ENCODE measurements at regions not wholly inside any gene's neighbourhood (a gene's known extent, or its start where the extent isn't known, plus 50 kb on each side); places are given as distances from the start of the nearest gene placed in this dataset.

- Histone ChIP-seq H3K9ac (ENCODE audit: low read length) (no peak overlapping the region), H4K20me1 (ENCODE audit: insufficient read depth, low read length) (no peaks in the 10 kb centered on the region), H3K4me1 (ENCODE audit: low read length) (no peaks in the 10 kb centered on the region), H3K27ac (ENCODE audit: low read length) (no peak overlapping the region), H2AFZ (ENCODE audit: low read depth, low read length) (no peak overlapping the region), H3K79me2 (ENCODE audit: low read length) (no peaks in the 10 kb centered on the region), H3K36me3 (replicated peaks; ENCODE audit: low read depth, low read length) (no peaks in the 10 kb centered on the region), H3K4me2 (ENCODE audit: low read length) (no peak overlapping the region), H3K27me3 (ENCODE audit: low read depth, low read length) (peaks cover 65% of the 10 kb centered on the region), H3K4me3 (ENCODE audit: low read length) (no peak overlapping the region), H3K9me3 (ENCODE audit: insufficient read depth, low read length) (no peaks in the 10 kb centered on the region)
- no peak for TF ChIP-seq EZH2phosphoT487 (IDR thresholded peaks at IDR 0.05; ENCODE audit: low read depth)
- TF ChIP-seq, protein P1, sequence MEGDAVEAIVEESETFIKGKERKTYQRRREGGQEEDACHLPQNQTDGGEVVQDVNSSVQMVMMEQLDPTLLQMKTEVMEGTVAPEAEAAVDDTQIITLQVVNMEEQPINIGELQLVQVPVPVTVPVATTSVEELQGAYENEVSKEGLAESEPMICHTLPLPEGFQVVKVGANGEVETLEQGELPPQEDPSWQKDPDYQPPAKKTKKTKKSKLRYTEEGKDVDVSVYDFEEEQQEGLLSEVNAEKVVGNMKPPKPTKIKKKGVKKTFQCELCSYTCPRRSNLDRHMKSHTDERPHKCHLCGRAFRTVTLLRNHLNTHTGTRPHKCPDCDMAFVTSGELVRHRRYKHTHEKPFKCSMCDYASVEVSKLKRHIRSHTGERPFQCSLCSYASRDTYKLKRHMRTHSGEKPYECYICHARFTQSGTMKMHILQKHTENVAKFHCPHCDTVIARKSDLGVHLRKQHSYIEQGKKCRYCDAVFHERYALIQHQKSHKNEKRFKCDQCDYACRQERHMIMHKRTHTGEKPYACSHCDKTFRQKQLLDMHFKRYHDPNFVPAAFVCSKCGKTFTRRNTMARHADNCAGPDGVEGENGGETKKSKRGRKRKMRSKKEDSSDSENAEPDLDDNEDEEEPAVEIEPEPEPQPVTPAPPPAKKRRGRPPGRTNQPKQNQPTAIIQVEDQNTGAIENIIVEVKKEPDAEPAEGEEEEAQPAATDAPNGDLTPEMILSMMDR (IDR thresholded peaks at IDR 0.05; ENCODE audit: low read depth, low read length): no peak
These were observed 55.5 kb upstream of the FAM89A start for GRCh38 chr1:231095595-231095994.

- H4K20me1 ChIP-seq (ENCODE audit: insufficient read depth, low read length): no peaks in the 10 kb centered on the region
- peaks cover 58% of the 10 kb centered on the region for H3K27me3 ChIP-seq (ENCODE audit: low read depth, low read length)
- H3K4me1 ChIP-seq (ENCODE audit: low read length): no peaks in the 10 kb centered on the region
- no peaks in the 10 kb centered on the region for H3K36me3 ChIP-seq (replicated peaks; ENCODE audit: low read depth, low read length)
- H3K9ac ChIP-seq (ENCODE audit: low read length): no peak overlapping the region
- H3K27ac ChIP-seq (ENCODE audit: low read length): no peak overlapping the region
- H2AFZ ChIP-seq (ENCODE audit: low read depth, low read length): no peak overlapping the region
- H3K4me3 ChIP-seq (ENCODE audit: low read length): no peak overlapping the region
- no peak overlapping the region for H3K4me2 ChIP-seq (ENCODE audit: low read length)
- TF ChIP-seq, protein P1 (IDR thresholded peaks at IDR 0.05; ENCODE audit: low read depth, low read length): no peak
- no peak for TF ChIP-seq EZH2phosphoT487 (IDR thresholded peaks at IDR 0.05; ENCODE audit: low read depth)
- H3K79me2 ChIP-seq (ENCODE audit: low read length): no peaks in the 10 kb centered on the region
- no peaks in the 10 kb centered on the region for H3K9me3 ChIP-seq (ENCODE audit: insufficient read depth, low read length)
These were observed 54.4 kb upstream of the FAM89A start for GRCh38 chr1:231094421-231094820.

- H3K36me3 ChIP-seq (replicated peaks; ENCODE audit: low read depth, low read length): no peaks in the 10 kb centered on the region
- H3K9ac ChIP-seq (ENCODE audit: low read length): no peak overlapping the region
- no peaks in the 10 kb centered on the region for H4K20me1 ChIP-seq (ENCODE audit: insufficient read depth, low read length)
- no peak overlapping the region for H3K4me3 ChIP-seq (ENCODE audit: low read length)
- H3K27ac ChIP-seq (ENCODE audit: low read length): no peak overlapping the region
- TF ChIP-seq, protein P1 (IDR thresholded peaks at IDR 0.05; ENCODE audit: low read depth, low read length): no peak
- TF ChIP-seq EZH2phosphoT487 (IDR thresholded peaks at IDR 0.05; ENCODE audit: low read depth): no peak
- no peaks in the 10 kb centered on the region for H3K79me2 ChIP-seq (ENCODE audit: low read length)
- H3K27me3 ChIP-seq (ENCODE audit: low read depth, low read length): peaks cover 55% of the 10 kb centered on the region
- H3K4me1 ChIP-seq (ENCODE audit: low read length): no peaks in the 10 kb centered on the region
- H3K9me3 ChIP-seq (ENCODE audit: insufficient read depth, low read length): no peaks in the 10 kb centered on the region
- H2AFZ ChIP-seq (ENCODE audit: low read depth, low read length): no peak overlapping the region
- H3K4me2 ChIP-seq (ENCODE audit: low read length): no peak overlapping the region
These were observed 53.3 kb upstream of the FAM89A start for GRCh38 chr1:231093156-231093922.

GRCh38 chr1:231092380-231092779 lies 52.3 kb upstream of the FAM89A start:
- Histone ChIP-seq H3K36me3 (replicated peaks; ENCODE audit: low read depth, low read length) (no peaks in the 10 kb centered on the region), H3K79me2 (ENCODE audit: low read length) (no peaks in the 10 kb centered on the region), H3K4me2 (ENCODE audit: low read length) (no peak overlapping the region), H3K27ac (ENCODE audit: low read length) (no peak overlapping the region), H3K4me1 (ENCODE audit: low read length) (no peaks in the 10 kb centered on the region), H3K9me3 (ENCODE audit: insufficient read depth, low read length) (no peaks in the 10 kb centered on the region), H2AFZ (ENCODE audit: low read depth, low read length) (no peak overlapping the region), H3K27me3 (ENCODE audit: low read depth, low read length) (peaks cover 53% of the 10 kb centered on the region), H3K4me3 (ENCODE audit: low read length) (no peak overlapping the region), H4K20me1 (ENCODE audit: insufficient read depth, low read length) (no peaks in the 10 kb centered on the region), H3K9ac (ENCODE audit: low read length) (no peak overlapping the region)
- TF ChIP-seq, protein P1 (IDR thresholded peaks at IDR 0.05; ENCODE audit: low read depth, low read length): no peak
- TF ChIP-seq EZH2phosphoT487 (IDR thresholded peaks at IDR 0.05; ENCODE audit: low read depth): no peak
